ENCODE measurements at regions not wholly inside any gene's neighbourhood (a gene's known extent, or its start where the extent isn't known, plus 50 kb on each side); places are given as distances from the start of the nearest gene placed in this dataset.

GRCh38 chr11:70595452-70595851 is 197.1 kb downstream of the CTTN start:
- TF ChIP-seq, protein P1, sequence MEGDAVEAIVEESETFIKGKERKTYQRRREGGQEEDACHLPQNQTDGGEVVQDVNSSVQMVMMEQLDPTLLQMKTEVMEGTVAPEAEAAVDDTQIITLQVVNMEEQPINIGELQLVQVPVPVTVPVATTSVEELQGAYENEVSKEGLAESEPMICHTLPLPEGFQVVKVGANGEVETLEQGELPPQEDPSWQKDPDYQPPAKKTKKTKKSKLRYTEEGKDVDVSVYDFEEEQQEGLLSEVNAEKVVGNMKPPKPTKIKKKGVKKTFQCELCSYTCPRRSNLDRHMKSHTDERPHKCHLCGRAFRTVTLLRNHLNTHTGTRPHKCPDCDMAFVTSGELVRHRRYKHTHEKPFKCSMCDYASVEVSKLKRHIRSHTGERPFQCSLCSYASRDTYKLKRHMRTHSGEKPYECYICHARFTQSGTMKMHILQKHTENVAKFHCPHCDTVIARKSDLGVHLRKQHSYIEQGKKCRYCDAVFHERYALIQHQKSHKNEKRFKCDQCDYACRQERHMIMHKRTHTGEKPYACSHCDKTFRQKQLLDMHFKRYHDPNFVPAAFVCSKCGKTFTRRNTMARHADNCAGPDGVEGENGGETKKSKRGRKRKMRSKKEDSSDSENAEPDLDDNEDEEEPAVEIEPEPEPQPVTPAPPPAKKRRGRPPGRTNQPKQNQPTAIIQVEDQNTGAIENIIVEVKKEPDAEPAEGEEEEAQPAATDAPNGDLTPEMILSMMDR (IDR thresholded peaks at IDR 0.05) = no peak
- no peak for TF ChIP-seq POLR2A (IDR thresholded peaks at IDR 0.05)
